Retina (tissue), 1 donor: ENCODE measurements at regions not wholly inside any gene's neighbourhood (a gene's known extent, or its start where the extent isn't known, plus 50 kb on each side); places are given as distances from the start of the nearest gene placed in this dataset.

ENCODE experiments used
- DNase-seq: peaks from one replicate; pipeline ENCODE4 v3.0.0-alpha.2; 2016

DNA sequence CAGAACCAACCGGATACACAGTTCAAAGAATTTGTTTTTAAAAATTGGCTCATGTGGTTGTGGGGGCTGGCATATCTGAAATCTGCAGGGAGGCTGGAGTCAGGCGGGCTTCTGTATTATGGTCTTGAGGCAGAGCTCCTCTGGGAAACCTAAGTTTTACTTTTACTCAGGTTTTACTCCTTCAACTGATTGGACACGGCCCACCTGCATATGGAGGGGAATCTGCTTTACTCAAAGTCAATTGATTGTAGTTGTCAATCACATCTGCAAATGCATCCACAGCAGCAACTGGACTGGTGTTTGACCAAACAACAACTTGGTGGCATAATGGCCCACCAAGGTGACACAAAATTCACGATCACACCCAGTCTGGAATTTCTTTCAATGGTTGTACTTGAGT is 103.4 kb downstream of the ERMARD start:
- DNase-seq: no peak

DNA sequence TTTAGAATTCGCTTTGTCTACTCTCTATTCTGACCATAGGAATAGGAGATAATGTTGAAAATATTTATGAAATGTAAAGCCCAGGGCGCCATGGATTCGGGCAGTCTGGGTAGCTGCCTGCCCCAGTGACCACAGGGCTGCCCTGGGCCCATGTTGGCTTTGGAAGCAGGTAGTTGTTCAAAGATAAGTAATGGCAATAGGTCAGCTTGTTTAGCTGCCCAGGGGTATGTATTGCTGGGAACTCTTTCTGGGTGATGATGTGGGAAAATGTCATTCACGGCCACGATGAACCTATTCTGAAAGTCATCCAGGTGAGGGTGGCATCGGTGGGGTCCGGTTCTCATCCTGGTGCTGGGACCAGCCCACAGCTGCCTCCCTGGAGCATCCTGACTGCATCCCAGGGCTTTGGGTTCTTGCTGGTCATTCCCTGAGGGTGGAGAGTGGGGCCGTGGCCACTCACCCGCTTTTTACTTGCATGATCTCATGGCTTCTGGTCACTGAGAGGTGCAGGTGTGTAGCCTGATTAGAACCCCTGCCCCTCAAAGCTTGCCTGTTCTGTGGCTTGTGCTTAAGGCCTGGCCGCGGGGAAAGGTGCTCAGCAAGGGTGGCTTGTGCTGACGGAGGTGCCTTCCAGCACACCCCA is 102.8 kb downstream of the ERMARD start:
- DNase-seq: no peak

DNA sequence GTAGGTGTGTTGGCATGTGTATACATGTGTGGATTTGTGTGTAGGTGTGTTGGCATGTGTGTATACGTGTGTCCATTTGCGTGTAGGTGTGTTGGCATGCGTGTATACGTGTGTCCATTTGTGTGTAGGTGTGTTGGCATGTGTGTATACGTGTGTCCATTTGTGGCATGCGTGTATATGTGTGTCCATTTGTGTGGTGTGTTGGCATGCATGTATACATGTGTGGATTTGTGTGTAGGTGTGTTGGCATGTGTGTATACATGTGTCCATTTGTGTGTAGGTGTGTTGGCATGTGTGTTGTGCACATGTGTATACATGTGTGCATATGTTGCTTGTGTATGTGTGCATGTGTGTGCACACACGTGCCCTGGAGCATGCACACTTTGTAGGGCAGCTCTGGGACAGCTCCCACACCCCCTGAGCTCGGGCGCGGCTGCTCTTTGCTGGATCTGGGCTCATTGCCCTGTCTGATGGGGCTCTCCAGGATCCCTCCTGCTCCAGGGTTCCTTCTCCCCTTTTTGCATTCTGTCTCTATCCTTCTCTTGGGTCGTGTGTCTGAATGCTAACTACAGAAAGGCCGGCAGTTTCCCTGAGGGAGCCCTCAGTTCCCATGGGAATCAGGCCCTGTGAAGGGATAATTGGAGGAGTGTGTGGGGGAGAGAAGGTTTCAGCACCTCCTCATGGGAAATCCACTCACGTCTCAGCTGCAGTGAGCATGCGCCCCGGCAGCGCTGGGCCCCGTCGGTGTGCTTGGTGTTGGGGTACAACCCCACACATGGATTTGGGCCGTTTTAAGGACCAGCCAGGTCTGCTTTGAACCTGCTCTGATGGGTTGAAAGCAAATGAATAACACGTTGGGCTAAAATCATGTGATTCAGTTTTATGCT is 102.0 kb downstream of the ERMARD start:
- no peak for DNase-seq

DNA sequence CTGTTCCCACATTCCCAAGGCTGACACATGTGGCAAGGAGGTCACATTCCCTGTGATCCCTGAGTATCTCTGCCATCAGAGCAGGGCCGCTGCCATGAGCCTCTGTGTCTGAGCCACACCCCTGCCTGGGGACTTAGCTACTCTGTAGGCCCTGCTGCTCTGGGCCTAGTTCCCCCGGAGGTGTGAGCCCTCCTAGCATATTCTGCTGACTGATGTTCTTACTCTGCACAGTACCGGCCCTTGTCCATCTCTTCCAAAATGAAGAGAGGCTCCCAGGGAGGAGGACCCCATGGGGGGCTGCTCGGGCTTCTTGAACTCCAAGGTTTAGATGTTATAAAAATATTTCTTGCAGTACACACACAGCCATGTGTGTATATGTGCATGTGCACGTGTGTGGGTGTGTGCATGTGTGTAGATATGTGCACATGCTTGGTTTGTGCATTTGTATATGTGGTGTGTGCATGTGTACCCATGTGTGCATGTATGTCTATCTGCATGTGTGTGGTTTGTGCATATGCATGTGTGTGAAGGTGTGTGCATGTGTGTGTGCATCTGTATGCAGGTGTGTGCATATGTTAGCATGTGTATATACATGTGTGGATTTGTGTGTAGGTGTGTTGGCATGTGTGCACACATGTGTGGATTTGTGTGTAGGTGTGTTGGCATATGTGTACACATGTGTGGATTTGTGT is 101.2 kb downstream of the ERMARD start:
- no peak for DNase-seq

DNA sequence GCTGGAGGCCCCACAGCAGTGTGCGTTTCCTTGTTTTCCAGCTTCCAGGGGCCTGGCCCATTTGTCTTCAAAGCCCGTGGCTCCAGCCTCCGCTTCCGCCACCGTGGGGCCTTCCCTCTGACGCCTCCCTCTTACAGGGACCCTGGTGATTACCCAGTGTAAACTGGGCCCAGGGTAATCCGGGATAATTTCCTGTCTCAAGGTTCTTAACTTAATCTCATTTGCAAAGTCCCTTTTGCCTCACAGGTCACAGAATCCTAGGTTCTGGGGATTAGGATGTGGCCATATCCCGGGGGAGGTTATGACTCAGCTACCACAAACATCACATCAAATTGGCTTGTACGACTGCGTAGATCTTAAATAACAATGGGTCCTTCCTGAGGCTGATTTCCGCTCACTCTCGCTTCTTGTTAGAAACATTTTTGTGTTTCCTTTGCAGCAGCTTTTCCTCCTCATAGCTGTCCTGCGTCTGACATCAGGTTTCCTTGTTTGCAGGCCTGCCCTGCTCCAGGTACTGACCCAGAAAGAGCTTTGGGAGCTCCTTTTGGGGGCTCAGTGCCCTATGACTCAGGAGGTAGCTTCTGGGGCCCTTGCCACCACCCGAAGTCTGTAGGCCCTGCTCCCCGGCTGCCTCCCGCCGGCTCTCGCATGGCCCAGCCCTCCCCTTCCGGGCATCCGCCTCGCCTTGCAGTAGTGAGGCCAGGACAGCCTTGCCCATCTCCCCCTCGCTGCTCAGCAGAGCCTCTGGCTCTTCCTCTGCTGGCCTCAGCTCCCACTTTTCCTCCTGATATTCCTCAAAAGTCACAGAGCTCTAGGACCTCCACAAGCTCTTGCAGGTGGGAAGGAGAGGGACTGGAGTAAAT is 100.5 kb downstream of the ERMARD start:
- DNase-seq: no peak

DNA sequence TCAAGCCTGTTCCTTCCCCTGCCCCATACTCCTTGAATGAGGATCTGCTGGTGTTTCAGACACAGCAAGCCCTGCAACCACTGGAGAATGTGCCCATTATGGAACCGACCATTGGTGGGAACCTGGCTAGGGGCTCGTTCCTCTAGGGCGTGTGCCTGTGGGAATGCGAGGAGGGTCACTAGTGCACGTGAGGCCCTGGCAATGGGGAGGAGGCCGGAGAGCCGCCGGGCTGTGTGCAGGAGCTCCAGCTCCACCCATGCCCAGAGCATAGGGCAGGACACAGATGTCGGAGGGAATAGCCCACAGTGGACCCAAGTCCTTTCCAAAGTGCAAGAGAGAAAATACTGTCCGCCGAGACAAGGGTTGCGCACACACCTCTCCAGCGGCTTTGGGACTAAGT is 99.3 kb downstream of the ERMARD start:
- no peak for DNase-seq

- no peak for DNase-seq
Measured at GRCh38 chr6:169850154-169850553, 98.7 kb downstream of the ERMARD start.

GRCh38 chr6:169849396-169849795 is 98.0 kb downstream of the ERMARD start:
- no peak for DNase-seq

- no peak for DNase-seq
Measured at GRCh38 chr6:169848946-169849345, 97.5 kb downstream of the ERMARD start.

- no peak for DNase-seq
Measured at GRCh38 chr6:169847901-169848311, 96.5 kb downstream of the ERMARD start.

GRCh38 chr6:169847141-169847674 is 95.8 kb downstream of the ERMARD start:
- no peak for DNase-seq

GRCh38 chr6:169846286-169847056 is 95.0 kb downstream of the ERMARD start:
- no peak for DNase-seq

DNA sequence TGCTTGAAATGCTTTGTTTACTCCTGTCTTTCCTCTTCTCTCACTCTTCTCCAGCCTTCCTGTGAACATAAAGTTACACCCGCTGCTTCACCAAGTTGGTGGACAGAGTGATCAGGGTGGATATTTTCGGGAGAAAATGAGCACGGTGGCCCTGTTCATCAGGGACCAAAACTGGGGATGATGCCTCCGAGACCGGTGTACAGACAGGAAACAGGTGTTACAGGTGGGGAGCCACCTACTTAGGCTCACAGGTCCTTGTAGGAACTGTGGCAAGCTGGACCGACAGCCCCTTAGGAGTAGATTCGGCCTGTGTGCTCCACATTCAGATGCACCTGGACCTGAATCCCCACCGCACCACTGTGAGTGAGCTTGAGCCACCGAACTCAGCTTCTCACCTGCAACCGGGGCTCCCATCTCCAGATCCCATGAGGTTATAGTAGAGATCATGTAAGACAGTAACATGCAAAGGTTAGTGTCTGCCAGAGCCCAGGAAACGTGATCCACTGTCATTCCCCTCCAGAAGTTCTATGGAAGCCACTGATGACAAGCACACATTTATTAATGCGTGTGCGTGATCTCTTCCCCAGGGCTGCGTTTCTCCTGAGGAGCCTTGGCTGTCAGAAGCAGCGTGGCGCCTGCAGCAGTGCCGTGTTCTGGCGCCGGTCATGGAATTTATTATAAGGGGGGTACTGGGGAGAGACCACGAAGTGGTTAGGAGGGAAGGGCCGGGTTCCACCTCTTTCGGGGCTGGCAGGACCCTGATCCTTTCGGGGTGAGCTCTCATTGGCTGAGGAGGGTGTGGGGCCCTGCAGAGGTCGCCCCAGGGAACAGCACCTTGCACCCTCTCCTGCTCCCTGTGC is 94.2 kb downstream of the ERMARD start:
- DNase-seq: no peak

DNA sequence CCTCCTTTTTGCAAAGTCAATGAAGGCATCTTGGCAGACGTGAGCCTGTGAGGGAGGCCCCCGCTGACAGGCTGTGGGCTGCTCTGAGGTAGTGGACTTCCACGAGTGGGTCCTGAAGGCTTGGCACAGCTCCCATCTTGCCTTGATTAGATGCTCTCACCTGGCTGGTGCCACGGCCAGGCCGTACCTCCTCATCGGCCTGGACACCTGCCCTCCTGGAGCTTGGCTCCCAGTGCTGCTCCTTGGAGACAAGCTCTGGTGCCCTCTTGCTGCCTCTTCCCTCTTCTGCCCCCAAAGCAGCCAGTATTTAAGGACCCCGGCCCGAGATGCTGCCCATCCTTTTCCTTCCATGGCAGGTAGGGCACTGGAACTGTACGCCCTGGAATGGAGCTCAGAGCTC is 93.5 kb downstream of the ERMARD start:
- DNase-seq: no peak

DNA sequence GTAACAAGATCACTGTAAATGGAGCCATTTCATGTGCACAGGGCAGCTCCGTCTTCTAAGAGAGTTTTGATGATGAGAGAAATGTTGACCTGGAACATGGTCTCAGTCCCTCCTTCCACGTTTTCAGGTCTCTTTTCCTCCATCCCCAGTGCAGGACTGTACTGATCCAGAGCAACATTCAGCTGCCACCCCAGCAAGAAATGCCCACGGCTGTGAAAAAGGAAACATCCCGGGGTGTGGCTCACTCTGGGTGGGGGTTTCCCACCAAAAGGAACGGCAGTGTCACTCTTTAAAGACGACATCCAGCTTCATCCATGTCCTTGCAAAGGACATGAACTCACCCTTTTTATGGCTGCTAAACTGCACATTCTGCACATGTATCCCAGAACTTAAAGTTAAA is 92.6 kb downstream of the ERMARD start:
- DNase-seq: no peak

- no peak for DNase-seq
Measured at GRCh38 chr6:169843110-169843509, 91.7 kb downstream of the ERMARD start.

DNA sequence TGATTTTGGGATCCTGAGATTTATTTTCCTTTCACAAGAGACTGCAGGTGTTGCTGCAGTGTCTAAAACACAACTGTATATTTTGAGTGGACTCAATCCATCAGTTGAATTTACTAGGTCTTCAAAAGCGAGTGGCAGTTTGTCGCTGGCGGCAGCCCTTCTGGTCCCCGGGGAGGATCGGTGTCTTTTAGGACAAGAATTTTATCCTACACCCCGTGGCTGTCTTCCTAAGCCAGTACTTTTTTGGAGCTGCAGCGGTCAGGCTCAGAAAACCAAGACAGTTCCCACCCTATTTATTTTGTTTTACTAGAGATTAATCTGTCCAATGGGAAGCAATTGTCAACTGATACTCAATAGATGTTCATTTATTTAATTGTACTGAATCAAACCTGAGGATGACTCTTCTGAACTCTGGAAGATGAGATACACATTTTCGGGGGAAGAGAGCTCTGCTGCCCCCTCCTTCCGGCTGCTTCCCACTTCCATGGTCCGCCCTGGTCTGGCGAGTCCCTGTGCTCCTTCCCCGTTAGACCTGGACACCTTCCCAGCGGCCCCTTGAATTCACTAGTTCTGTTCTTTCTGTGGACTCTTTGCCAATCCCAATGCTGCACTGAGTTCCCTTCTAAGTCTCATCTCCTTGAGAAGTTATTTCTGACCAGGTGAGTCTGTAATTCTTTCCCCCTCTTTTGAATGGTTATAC is 90.6 kb downstream of the ERMARD start:
- DNase-seq: no peak

- no peak for DNase-seq
Measured at GRCh38 chr6:169841251-169841650, 89.8 kb downstream of the ERMARD start.

DNA sequence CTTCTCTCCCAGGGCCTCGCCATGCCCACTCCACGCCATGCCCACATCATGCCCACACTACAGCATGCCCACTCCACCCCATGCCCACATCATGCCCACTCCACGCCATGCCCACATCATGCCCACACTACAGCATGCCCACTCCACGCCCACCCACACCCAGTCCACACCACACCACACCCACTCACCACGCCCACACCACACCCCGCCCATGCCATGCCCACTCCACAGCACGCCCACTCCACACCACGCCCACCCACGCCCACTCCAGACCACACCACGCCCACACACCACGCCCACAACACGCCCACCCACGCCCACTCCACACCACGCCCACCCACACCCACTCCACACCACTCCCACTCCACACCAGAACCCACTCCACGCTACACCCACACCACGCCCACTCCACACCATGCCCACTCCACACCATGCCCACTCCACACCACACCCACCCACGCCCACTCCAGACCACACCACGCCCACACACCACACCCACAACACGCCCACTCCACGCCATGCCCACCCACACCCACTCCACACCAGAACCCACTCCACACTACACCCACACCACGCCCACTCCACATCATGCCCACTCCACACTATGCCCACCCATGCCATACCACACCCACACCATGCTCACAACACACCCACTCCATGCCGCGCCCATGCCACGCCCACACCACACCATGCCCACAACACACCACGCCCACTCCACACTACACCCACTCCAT is 88.6 kb downstream of the ERMARD start:
- no peak for DNase-seq
